PC-3 (cell line): ENCODE measurements at regions not wholly inside any gene's neighbourhood (a gene's known extent, or its start where the extent isn't known, plus 50 kb on each side); places are given as distances from the start of the nearest gene placed in this dataset.

Experiments
- EZH2phosphoT487 ChIP-seq: fragments of 300-600 bp; sonication (generic); IDR thresholded peaks from 2 replicates; pipeline ENCODE4 v1.6.1; 2018; ENCODE audit warnings: mild to moderate bottlenecking, antibody characterized with exemption, low read length, borderline replicate concordance
- TF ChIP-seq, protein P1 (sequence below): fragments of 300-600 bp; sonication (generic); conservative IDR thresholded peaks from 2 replicates; pipeline ENCODE4 v1.5.1; 2017; ENCODE audit warnings: antibody characterized with exemption, low read depth, mild to moderate bottlenecking, low read length

DNA sequence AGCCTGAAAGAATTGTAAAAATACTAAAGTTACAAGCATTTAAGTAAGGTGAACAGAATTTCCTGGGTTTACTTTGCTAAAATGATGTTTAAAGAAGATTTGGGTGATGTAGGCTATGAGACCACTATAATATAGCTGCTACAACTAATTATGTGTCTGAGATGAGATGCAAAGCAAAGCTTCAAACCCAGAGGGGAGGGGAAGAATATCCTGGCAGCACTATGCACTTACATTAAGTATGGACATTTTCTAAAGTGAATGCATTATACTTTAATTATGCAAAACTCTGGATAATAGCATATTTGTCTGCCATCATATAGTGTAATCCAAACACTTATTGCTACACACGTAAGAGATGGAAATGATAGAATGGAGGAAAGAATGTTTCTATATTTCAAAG lies 1003.7 kb downstream of the GALC start:
- TF ChIP-seq, protein P1, sequence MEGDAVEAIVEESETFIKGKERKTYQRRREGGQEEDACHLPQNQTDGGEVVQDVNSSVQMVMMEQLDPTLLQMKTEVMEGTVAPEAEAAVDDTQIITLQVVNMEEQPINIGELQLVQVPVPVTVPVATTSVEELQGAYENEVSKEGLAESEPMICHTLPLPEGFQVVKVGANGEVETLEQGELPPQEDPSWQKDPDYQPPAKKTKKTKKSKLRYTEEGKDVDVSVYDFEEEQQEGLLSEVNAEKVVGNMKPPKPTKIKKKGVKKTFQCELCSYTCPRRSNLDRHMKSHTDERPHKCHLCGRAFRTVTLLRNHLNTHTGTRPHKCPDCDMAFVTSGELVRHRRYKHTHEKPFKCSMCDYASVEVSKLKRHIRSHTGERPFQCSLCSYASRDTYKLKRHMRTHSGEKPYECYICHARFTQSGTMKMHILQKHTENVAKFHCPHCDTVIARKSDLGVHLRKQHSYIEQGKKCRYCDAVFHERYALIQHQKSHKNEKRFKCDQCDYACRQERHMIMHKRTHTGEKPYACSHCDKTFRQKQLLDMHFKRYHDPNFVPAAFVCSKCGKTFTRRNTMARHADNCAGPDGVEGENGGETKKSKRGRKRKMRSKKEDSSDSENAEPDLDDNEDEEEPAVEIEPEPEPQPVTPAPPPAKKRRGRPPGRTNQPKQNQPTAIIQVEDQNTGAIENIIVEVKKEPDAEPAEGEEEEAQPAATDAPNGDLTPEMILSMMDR = no peak
- no peak for TF ChIP-seq EZH2phosphoT487
